Lung (tissue), 11 donors: ENCODE measurements at regions not wholly inside any gene's neighbourhood (a gene's known extent, or its start where the extent isn't known, plus 50 kb on each side); places are given as distances from the start of the nearest gene placed in this dataset.

Source experiments
- ATAC-seq: fragments of 200-7000 bp; cut with Tn5 transposase; one replicate; pipeline ENCODE4 v1.9.1; 2020; ENCODE audit warnings: moderate number of reproducible peaks; ENCODE audit not compliant: insufficient read depth, low FRiP score
- DNase-seq, 3 donors: peaks; one replicate each; pipeline ENCODE4 v3.0.0-alpha.2; 2013 to 2017
- H3K27ac ChIP-seq, 2 donors: one replicate each; pipeline ENCODE4 v1.5.1; 2013; ENCODE audit warnings: mild to moderate bottlenecking in 2 of 2, moderate library complexity in 2 of 2, control low read depth in 1 of 2, inconsistent platforms in 1 of 2, low read depth in 1 of 2, low read length in 1 of 2
- H3K27me3 ChIP-seq, 3 donors: one replicate each; pipeline ENCODE4 v1.5.1; 2013; ENCODE audit warnings: low read length in 2 of 3; ENCODE audit not compliant: control insufficient read depth in 3 of 3, insufficient read depth in 3 of 3
- H3K36me3 ChIP-seq, 4 donors: one replicate each; pipeline ENCODE4 v1.5.1; 2013; ENCODE audit warnings: low read length in 4 of 4, mild to moderate bottlenecking in 1 of 4, moderate library complexity in 1 of 4; ENCODE audit not compliant: control insufficient read depth in 4 of 4, insufficient read depth in 4 of 4
- H3K4me1 ChIP-seq, 5 donors: one replicate each; pipeline ENCODE4 v1.5.1; 2013; ENCODE audit warnings: low read length in 5 of 5, mild to moderate bottlenecking in 2 of 5, moderate library complexity in 1 of 5; ENCODE audit not compliant: control insufficient read depth in 5 of 5, insufficient read depth in 5 of 5
- H3K4me3 ChIP-seq: one replicate; pipeline ENCODE4 v1.5.1; 2013; ENCODE audit warnings: mild to moderate bottlenecking, control low read depth, moderate library complexity
- H3K9ac ChIP-seq, 2 donors: one replicate each; pipeline ENCODE4 v1.5.1; 2013; ENCODE audit warnings: low read length in 2 of 2, control low read depth in 1 of 2; ENCODE audit not compliant: insufficient read depth in 1 of 2
- H3K9me3 ChIP-seq, 4 donors: one replicate each; pipeline ENCODE4 v1.5.1; 2013; ENCODE audit warnings: low read length in 3 of 4, mild to moderate bottlenecking in 1 of 4, moderate library complexity in 1 of 4; ENCODE audit not compliant: control insufficient read depth in 4 of 4, insufficient read depth in 3 of 4
- WGBS, 2 donors: extraction: QIAGEN DNeasy Blood & Tissue Kit; methylation state at CpG; one replicate each; pipeline ENCODE4 v1.1.7; 2013; 5-methylcytosine and 5-hydroxymethylcytosine counted together
- TF ChIP-seq, protein P1 (sequence below): IDR thresholded peaks from 2 replicates; pipeline ENCODE4 v1.5.1; 2012; ENCODE audit warnings: mild to moderate bottlenecking; ENCODE audit errors: control extremely low read depth, extremely low read depth
- donor health status: control.
- donor health status: control.
- donor health status: Bipolar disorder and iron deficiency.
- donor health status: healthy.
- donor health status: DM: yes; HTN: yes; CAD: no.

DNA sequence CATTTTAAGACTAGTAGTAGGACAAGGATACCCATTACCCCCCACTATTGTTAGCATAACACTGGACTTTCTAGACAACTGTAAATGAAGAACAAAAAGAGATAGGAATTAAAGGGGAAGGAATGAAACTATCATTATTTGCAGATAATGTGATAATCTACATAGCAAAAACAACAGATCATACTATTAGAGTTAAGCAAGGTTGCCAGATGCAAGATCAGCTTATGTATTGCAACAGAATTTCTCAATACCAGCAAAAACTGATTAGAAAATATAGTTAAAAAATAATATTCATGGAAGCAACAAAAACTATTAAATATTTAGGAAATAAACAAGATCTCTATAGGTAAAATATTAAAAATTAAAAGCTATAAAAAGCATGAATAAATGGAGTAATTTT, 194.4 kb upstream of the SPRED2 start:
- H3K27me3 ChIP-seq, result peaks cover 0 to 2% (median 0%) of the 10 kb centered on the region in 3 donors
- no peak overlapping the region for H3K4me3 ChIP-seq
- H3K4me1 ChIP-seq, result no peaks in the 10 kb centered on the region
- TF ChIP-seq, protein P1, sequence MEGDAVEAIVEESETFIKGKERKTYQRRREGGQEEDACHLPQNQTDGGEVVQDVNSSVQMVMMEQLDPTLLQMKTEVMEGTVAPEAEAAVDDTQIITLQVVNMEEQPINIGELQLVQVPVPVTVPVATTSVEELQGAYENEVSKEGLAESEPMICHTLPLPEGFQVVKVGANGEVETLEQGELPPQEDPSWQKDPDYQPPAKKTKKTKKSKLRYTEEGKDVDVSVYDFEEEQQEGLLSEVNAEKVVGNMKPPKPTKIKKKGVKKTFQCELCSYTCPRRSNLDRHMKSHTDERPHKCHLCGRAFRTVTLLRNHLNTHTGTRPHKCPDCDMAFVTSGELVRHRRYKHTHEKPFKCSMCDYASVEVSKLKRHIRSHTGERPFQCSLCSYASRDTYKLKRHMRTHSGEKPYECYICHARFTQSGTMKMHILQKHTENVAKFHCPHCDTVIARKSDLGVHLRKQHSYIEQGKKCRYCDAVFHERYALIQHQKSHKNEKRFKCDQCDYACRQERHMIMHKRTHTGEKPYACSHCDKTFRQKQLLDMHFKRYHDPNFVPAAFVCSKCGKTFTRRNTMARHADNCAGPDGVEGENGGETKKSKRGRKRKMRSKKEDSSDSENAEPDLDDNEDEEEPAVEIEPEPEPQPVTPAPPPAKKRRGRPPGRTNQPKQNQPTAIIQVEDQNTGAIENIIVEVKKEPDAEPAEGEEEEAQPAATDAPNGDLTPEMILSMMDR, result no peak
- H3K9me3 ChIP-seq, result peaks cover 0 to 4% (median 0%) of the 10 kb centered on the region in 4 donors
- H3K9ac ChIP-seq, result no peak overlapping the region
- ATAC-seq (no peak), DNase-seq (no peak)
- H3K36me3 ChIP-seq, result no peaks in the 10 kb centered on the region
- H3K27ac ChIP-seq, result no peak overlapping the region

- no peak for ATAC-seq
- H3K4me3 ChIP-seq, result no peak overlapping the region
- no peak overlapping the region for H3K9ac ChIP-seq
- H3K4me1 ChIP-seq, result no peaks in the 10 kb centered on the region
- H3K27me3 ChIP-seq, result peaks cover 0 to 2% (median 0%) of the 10 kb centered on the region in 3 donors
- DNase-seq, result no peak
- H3K36me3 ChIP-seq, result no peaks in the 10 kb centered on the region
- H3K9me3 ChIP-seq, result peaks cover 0 to 4% (median 0%) of the 10 kb centered on the region in 4 donors
- no peak overlapping the region for H3K27ac ChIP-seq
- TF ChIP-seq, protein P1, result no peak
Observed at GRCh38 chr2:65625982-65626381, 193.6 kb upstream of the SPRED2 start.

DNA sequence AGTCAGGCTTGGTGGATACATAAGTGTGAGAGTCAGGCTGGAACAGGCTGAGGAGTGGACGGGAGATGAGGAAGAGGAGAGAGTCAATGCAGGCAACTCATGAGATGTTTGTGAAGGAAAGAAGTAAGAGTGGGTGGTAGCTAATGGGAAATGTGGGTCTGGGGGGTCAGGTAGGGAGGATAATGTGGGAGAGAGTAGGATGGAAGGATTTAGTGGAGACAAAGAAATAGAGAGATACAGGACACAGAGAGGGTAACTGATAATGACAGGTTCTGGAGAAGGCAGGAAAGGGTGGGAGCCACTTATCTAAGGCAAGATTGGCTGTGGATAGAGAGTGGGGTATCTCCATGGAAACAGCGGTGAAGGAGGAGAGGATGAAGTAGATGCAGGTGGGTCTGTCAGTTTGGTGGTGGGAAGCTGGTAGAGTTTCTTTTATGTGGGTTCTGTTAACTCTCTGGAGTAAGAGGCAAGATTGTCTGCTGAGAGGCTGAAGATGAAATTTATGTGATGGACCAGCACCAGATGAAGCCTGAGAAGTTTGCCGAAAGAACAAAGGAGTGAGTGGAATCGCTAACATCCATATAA, 190.6 kb upstream of the SPRED2 start:
- DNase-seq (no peak), ATAC-seq (no peak)
- H3K9ac ChIP-seq, result no peak overlapping the region

More for the DNA sequence above, 190.6 kb upstream of the SPRED2 start:
- no peak overlapping the region for H3K4me3 ChIP-seq
- WGBS, 2 donors, result 88 to 97% methylated on average over 4 of the region's 4 CpGs
- TF ChIP-seq, protein P1, result no peak
- peaks cover 0 to 2% (median 0%) of the 10 kb centered on the region in 3 donors for H3K27me3 ChIP-seq
- H3K9me3 ChIP-seq, result peaks cover 0 to under 1% (median 0%) of the 10 kb centered on the region in 4 donors
- H3K4me1 ChIP-seq, result no peaks in the 10 kb centered on the region
- H3K27ac ChIP-seq, result no peak overlapping the region
- H3K36me3 ChIP-seq, result no peaks in the 10 kb centered on the region
